CD4-positive, alpha-beta T cell treated with Interferon gamma for 1 hour (primary cell): ENCODE measurements at regions not wholly inside any gene's neighbourhood (a gene's known extent, or its start where the extent isn't known, plus 50 kb on each side); places are given as distances from the start of the nearest gene placed in this dataset.

Experiments
- DNase-seq: peaks from one replicate; pipeline ENCODE4 v3.0.0-alpha.2; 2020

DNA sequence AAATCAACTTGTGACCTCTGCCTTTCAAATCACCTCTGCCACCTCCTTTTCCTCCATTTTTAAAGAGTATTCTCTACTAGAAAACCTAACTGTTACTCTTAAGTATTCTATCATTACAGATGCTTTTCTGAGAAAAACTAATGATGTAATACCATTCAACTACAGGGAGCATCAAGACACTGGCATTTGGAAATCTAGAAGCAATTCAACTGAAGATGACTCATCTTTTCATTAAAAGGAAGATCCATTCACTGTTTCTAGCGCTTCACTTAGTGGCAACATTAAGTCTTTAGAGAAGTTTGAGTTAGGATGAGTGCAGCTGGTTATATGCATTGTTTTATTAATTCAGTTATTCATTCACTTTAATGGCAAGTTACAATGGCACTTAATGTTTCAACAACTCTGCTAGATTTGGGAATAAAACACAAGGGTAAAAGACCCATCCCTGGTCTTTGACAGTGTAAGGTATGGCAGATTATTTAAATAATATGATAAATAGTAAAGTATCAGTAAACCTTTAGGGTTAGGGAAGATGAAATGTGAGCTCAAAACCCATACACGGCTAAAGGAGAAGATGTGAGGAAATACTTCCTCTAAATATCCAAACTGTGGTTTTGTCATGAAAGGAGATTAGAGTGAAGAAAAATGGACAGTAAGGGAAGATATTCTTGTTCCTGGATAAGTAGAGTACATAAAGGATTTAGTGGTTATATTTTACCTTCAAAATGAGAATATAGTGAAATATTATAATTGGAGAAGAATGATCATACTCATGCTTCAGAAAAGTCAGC lies 61.7 kb downstream of the KCNJ2 start:
- no peak for DNase-seq

DNA sequence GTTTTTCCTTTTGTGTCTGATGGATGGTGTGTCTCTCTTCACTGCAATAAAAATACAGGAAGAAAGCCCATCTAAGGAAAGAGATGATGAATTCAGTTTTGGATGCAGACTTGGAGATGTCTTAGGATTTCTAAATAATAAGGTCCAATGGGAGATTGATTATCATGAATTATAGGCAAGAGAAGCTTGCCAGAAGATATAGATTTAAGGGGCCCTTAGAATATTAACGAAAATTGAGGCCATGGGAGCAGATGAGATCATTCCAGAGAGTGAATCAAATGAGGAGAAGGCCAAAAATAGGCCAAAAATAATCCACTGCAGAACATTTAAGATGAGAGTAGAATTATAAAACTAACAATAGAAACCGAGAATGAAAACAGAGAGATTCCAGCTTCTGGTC lies 63.1 kb downstream of the KCNJ2 start:
- DNase-seq = no peak

DNA sequence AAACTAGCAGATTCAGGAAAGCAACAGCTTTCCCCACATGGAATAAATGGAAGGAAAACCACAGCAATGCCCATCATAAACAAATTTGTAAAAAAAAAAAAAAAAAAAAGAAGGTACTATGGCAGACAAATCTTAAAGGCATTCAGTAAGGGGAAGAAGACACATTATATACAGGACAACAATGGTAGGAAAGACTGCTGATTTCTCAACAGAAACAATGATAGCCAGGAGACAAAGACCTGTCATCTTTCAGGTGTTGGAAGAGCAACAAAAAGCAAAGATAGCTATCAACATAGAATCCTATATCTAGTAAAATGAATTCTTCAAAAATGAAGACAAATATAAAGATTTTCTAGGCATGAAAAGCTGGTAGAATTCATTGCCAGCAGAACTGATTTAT lies 65.9 kb downstream of the KCNJ2 start:
- no peak for DNase-seq

DNA sequence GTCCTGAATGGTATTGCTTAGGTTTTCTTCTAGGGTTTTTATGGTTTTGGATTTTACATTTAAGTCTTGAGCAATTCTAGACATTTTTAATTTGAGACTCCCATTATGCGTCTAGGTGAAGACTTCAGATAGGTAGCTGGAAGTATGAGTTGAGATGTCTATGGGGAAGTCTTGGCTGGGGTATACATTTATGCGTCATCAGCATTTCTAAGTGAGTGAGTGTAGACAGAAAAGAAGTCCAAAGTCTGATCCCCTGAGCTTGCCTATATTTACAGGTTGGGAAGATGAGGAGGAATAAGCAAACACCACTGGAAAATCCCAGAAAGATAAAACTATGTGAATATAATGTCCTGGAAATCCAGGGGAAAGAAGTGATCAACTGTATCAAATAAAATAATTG lies 68.9 kb downstream of the KCNJ2 start:
- DNase-seq = no peak

DNA sequence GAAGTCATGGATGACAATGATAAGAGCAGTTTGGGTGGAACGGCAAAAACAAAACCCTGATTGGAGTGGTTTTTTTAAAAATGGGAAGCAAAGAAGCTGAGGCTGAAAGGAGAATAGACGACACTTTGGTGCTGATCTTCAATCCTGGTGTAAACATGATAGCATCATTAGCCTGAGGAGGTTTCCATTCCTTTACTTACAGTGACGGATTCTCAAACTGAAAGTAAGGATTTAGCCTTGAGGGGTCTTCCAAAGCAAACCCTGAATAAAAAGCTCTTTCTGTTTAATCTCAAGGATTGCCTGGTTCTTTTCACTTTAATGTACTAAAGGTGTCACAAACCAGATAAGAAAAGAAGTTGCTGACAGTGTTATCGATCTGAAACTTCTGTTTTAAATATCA lies 69.3 kb downstream of the KCNJ2 start:
- DNase-seq = no peak

DNA sequence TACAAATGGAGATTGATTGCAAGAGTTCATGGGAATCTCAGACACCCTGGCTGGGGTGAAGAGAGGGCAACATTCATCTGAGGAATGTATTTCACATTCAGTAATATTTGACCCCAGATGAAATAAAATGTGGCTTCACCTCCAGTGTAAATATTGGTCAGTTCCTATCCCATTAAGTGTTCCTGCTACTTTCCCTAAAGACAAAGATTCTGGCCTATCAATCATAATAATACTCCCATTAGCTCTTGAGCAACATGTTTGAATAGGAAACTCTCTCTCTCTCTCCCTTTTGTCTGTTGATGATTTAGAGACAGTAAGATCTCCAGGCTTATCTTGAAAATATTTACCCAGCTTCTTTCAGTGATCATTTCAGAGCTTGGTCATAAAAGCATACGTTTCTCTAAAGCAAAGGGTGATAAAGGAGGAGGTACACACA lies 70.1 kb downstream of the KCNJ2 start:
- no peak for DNase-seq

DNA sequence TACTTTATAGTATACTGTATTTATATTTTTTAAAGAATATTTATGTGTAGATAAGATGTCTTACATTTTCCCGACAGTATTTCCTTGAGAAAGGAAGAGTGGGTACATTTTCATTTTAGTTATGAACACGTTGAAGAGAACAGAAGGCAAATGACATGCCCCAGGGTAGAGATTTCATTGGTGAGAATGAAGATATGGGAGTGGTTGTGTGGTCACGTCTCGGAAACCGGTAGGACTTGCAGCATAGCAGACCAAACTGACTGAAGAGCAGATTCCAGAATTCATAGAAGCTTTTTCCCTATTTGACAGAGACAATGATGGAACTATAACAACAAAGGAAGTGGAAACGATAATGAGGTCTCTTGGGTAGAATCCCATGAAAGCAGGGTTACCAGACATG lies 71.7 kb downstream of the KCNJ2 start:
- DNase-seq = no peak

DNA sequence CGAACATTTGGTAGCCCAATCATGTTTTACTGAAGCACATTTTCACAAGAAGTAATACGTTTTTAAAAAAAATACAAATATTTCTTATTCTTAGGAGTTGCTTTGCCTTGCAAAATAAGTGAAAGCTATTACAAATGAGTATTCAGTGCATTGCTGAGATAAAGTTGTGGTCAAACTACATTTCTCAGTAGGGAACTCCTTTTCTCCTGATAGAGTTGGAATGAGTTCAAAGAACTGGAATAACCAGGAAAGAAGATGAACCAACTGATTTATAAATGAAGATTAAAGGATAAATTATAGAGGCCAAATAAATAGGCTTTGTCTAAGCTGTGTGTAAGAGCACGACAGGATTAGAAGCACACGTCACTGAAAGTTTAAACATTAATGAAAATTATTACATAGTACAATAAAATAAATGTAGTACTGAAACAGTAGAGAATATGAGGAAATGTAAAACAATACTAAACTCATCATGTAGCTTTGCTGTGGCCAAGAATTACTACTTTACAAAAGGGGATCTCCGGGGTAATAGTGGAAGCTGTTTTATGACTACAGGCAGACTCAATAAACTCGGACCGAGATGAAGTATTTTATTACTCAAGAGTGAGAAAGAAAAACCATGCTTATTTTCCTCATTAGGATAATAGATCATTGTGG lies 73.6 kb downstream of the KCNJ2 start:
- no peak for DNase-seq

DNA sequence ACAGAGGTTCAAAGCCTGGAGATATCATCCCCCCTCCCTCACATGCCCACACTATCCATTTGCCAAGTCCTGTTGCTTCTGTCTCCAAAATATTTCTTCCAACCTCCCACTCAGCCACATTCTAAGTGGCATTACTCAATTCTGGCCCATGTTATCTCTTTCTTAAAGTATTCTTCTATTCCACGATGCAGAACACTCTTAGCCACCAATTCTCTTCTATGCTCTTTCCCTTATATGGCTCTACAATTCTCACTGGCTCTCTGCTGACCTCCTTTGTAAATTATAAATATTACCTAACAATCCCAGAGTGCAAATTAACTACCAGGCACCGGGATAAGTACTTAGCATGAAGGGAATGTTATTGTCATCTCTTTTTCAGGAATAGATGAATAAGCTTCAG lies 82.4 kb downstream of the KCNJ2 start:
- no peak for DNase-seq

DNA sequence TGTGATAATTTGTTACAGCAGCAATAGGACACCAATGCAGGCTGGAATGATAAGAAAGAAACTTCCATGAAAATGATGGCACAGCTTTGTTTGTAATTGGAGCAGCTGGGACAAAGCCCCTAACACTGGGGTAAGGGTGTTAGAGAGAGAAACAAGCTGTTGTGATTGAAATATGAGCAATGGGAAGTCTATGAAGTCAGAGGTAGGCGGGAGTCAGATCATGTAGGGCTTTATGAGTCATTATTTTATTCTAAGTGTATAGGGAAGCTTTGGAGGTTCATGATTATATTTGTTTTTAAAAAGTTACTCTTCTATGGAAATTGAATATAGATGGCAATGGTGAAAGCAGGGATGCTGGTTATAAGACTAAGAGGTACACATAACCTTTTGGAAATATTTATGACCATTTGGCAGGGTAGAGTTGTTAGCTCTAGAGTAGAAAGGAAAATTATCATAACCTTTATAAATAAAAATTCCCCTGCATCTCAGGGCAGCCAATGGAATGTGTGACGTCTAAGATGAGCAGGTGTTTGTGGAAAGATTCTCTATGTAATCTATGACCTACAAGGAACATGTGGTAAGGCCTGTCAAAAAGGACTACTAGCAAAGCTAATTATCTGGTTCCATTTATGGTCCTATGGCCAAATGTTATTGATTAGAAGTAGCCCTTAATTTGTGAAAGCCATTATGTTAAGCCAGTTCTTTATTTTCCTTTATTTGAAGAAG lies 85.6 kb downstream of the KCNJ2 start:
- DNase-seq = no peak

DNA sequence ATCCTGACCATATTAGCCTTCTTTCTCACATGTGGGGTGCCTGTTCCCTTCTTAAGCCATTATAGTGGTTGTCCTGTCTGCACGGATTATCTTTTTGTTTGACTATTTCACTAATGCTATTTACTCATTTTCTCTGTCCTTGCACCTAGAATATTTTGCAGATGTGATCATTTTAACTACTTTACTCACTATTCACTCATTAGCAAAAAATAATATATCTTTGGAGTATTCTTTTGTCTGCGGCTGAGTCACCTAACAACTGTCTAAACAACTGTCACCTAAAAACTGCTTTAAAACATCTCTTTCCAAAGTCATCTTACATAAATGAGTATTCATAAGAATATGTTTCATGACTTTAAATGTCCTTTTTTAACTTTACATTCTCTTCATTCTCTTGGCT lies 87.4 kb downstream of the KCNJ2 start:
- DNase-seq = no peak

DNA sequence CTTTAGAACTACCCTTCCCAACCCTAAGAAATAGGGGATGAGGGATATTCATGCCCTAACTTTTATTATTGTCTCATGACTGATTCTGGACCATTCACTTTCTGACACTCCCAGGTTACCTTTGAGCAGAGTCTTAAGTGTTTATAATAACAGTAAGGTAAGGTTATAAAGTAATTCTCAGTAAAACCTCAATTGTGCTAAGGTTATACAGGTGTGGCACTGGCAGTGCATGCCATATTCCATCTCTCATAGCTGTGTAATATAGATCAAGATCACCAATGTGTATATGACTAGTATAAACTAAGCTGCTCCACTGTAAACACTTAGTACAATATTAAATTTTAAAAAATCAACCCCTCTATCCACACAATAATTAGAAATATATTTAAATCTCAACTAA lies 89.1 kb downstream of the KCNJ2 start:
- no peak for DNase-seq

DNA sequence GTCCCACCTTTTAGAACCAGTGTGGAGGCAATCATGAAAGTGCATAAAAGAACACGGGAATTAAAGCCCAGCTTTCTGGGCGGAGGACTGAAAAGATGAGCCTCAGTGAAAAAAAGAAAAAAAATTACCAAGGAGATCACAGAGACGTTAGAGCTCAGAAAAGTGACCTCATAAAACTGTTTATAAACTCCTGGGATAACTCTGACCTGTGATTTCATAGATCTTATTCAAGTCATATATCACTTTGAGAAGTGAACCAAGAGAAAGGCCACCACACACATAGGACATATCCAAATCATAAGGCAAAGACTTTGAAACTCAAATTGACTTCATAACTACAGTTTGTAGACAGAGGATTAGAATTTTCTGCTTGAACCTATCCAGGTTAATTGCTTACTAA lies 90.1 kb downstream of the KCNJ2 start:
- DNase-seq = no peak

DNA sequence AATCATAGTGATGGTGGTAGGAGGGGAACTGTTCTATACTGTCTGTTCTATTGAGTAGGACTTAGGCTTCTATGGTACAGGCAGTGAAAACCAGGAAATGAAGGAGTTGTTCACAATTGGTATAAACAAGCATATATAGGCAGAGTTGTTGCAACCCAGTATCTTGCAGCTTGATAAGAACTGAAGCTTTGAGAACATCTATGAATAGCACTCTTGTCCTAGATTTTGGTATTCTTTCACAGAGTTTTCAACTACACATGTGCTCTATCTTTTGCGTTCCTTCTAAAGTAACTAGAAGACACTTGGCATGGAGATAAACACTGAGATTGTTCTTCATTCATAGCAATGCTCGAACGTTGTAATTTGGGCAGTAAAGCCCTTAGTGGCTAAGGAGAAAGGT lies 91.8 kb downstream of the KCNJ2 start:
- no peak for DNase-seq

DNA sequence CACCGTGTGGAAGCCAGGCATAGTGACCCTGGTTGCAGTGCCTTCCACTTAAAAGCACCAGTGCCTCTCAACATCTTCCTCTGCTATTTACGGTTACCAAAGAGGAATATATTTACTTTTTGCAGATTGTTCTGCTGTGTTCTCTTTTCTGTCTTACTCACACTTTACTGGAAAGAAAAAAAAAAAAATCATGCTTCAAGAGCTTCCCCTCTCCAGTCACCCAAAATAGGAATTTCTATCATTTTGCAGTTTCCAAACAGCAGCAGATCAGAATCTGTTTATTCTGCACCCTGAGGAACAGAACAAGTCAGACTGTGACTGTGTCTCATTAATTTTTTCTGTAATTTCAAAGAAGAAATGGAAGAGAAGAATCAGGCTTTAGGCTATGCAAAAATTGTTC lies 96.1 kb downstream of the KCNJ2 start:
- DNase-seq = no peak

DNA sequence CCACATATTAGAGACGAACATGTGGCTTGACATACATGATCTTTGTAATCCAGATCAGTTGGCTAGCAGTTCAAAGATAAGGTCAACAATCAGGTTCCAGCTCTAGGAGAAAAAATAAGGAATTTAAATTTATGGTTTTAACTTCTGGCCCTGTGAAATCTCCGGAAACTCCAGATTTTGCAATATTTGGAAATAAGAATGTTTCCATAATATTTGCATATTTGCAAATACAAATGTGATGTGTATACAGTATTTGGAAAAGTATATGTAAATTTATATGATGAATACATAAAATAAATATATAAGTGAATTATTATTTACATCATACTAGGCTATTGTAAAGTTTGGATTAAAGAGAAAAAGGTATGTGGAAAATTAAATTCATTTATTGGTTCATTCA lies 97.1 kb downstream of the KCNJ2 start:
- DNase-seq = no peak

DNA sequence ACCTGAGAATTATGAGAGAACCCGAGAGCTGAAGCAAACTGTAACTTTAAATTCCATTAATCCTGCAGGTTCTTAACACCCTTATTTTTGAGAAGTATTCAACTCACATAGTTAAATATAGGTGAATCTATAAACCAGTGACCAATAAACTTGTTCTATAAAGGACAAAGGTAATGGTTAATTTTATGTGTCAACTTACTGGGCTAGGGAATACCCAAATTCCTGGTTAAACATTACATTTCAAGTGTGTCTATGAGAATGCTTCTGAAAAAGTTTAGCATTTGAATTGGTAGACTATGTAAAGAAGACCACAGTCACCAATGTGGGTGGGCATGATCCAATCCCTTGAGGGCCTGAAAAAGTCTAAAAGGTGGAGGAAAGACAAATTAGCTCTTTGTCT lies 99.1 kb downstream of the KCNJ2 start:
- no peak for DNase-seq

DNA sequence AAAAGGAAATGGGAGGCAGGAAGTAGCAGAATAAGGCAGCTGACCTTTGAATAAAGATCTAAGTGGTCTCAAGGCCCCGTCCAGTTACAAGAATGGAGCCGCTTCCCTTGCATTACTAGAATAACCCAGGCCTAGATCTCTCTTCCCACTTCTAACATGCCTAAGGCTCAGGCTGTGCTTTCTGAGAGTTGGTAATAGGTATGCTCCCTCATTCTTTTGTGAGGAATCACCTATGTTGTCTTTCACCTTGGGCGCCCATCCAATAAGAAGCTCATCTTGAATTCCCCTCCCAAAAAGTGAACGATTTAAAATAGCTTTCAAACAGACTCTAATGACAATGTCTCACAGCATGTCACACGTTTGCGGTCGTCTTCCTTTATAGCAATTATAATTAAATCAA lies 101.2 kb downstream of the KCNJ2 start:
- DNase-seq = no peak

DNA sequence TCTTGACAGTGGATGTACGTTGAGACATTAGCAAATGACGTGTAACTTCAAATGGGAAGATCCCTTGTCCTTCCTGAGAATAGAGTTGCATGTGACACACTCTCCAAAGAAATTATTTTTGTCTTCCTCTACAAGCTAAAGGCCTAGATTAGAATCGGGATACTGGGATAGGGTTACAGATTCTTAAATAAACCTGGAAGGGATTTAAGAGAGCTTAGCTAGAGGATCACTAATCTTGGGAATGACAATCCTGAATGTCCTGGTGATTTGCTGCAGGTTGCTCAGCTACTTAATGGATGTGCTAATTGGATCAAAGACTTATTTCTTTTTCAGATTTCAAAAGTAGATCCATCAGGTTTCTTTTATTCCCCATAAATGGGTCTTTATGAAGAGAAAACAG lies 101.9 kb downstream of the KCNJ2 start:
- no peak for DNase-seq

DNA sequence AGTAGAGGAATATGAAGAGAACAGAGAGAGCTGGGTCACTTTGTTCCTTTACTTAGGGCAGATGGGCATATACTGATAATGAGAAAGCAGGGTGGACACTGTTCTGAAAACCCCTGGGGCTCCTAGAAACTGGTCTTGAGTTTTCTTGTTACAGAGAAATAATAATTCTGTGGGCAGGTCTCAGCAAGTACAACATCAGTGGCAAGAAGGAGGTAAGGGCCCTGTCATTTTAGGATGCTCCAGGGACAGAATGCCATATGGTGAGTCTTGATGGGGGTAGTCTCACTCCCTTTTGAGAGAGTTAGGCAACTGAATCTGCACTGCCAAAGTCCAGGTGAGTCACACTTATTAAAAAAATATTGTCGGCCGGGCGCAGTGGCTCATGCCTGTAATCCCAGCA lies 102.3 kb downstream of the KCNJ2 start:
- DNase-seq = no peak

DNA sequence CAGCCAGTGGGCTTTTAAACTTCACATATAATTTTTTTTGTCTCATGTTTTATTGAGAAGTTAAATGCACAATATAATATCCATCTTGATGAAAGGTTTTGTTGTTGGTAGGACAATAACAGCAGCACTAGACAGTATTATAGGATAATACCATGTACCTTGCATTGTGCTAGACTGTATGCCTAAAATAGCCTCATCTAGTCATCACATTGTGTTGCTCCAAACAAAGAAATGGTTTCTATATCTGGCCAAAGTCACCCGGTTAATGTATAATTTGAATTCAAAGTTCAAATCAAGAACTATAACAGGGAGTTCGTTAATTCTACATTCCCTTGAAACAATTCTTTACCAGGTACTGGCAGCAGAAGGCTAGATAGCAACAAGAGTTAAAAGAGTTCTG lies 104.9 kb downstream of the KCNJ2 start:
- DNase-seq = no peak

DNA sequence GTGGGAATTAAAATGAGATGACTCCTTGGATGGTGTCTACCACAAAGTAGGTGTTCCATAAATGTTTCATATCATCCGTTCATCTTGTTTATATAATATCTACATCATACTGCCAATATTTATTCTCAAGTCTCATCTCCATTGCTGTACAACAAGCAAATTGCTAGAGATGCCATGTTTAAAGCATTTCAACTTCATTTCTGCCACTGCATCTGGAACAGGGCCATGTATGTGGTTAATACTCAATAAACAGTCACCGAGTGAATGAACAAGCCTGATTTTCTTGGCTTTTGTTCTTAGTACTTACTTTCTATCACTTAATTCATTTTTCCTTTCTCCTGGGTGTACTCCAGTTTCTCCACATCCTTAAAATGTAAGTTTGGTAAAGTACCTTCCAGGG lies 107.6 kb downstream of the KCNJ2 start:
- no peak for DNase-seq

DNA sequence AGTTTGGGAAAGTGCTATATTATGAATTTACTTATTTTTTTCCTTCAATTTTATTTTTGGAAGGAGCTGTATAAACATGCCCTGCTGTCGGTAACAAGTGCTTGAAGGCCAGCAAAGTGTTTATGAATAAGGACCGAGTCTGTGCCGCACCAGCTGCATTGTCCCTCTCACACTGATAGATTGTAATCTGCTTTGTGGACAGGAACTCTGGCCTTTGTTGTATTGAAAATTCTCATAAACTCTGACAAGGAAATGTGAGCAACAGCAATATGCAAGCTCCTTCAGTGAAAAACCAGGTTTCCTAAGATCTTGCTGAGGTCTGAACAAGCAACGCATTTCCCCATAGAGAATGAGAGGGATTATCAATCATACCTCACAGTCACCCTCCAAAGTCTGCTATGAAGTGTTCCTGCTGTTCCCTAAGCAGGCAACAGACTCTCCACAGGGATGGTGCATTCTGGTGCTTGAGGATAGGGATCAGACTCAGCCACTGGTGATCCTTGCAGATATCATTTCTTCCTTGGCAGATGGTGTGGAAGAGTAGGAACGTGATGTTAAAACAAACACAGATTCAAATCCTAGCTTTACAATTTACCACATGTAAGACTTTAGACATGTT lies 109.6 kb downstream of the KCNJ2 start:
- DNase-seq = no peak

DNA sequence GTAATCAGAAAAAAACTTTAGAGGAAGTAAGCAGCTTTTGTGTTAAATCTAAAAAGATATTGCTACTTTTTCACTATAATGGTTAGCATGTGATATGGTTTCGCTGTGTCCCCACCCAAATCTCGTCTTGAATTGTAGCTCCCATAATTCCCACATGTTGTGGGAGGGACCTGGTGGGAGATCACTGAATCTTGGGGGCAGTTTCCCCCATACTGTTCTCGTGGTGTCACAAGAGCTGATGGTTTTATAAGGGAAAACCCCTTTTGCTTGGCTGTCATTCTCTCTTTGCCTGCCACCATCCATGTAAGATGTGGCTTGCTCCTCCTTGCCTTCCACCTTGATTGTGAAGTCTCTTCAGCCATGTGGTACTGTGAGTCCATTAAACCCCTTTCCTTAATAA lies 117.1 kb downstream of the KCNJ2 start:
- DNase-seq = peak; percentile 29
